Psoas muscle (tissue), 7 donors: ENCODE measurements at regions not wholly inside any gene's neighbourhood (a gene's known extent, or its start where the extent isn't known, plus 50 kb on each side); places are given as distances from the start of the nearest gene placed in this dataset.

Experiments used
- ATAC-seq, 4 donors: fragments of 200-7000 bp; cut with Tn5 transposase; one replicate each; pipeline ENCODE4 v1.9.1; 2020; ENCODE audit warnings: moderate library complexity in 3 of 4, mild to moderate bottlenecking in 2 of 4
- DNase-seq, 2 donors: peaks; one replicate each; pipeline ENCODE4 v3.0.0-alpha.2; 2020
- H3K27ac ChIP-seq: fragments of 200-600 bp; one replicate; pipeline ENCODE4 v1.8.0; 2022
- H3K27me3 ChIP-seq, 3 donors: fragments of 200-600 bp in 1 of 3; one replicate each; pipeline versions ENCODE4 v1.6.1 to v1.8.0; 2013 to 2022; ENCODE audit warnings: low read length in 2 of 3, mild to moderate bottlenecking in 2 of 3, moderate library complexity in 1 of 3; ENCODE audit not compliant: insufficient read depth in 3 of 3
- H3K36me3 ChIP-seq, 2 donors: fragments of 200-600 bp in 1 of 2; one replicate each; pipeline versions ENCODE4 v1.6.1 to v1.8.0; 2013 to 2022; ENCODE audit warnings: low read depth in 1 of 2, mild to moderate bottlenecking in 1 of 2, moderate library complexity in 1 of 2; ENCODE audit not compliant: insufficient read depth in 1 of 2
- H3K4me1 ChIP-seq: fragments of 200-600 bp; one replicate; pipeline ENCODE4 v1.8.0; 2022
- H3K4me3 ChIP-seq: fragments of 200-600 bp; one replicate; pipeline ENCODE4 v1.8.0; 2022; ENCODE audit warnings: mild to moderate bottlenecking
- H3K9me3 ChIP-seq: fragments of 200-600 bp; one replicate; pipeline ENCODE4 v1.8.0; 2022
- CTCF ChIP-seq: fragments of 200-600 bp; IDR thresholded peaks from one replicate; pipeline ENCODE4 v1.8.0; 2022; ENCODE audit warnings: antibody characterized with exemption
- WGBS, 3 donors: extraction: QIAGEN DNeasy Blood & Tissue Kit; methylation state at CpG; one replicate each; pipeline versions ENCODE4 v1.1.6 to v1.1.7; 2013; 5-methylcytosine and 5-hydroxymethylcytosine counted together
- intact Hi-C, 2 donors: fragments of 100-400 bp; cut with DNase I; formaldehyde crosslinking; loops; one replicate each; pipeline versions ENCODE4 v1.11.0 to v1.14.2; 2022
- donor health status: healthy with polysubstance abuse.
- donor health status: DM: no; HTN: no; CAD: no; lungs with moderate emphysema.
- donor health status: Bipolar disorder and iron deficiency.
- donor health status: healthy.
- donor health status: DM: yes; HTN: yes; CAD: no.
- donor health status: DM: no; HTN: no; CAD: no.
- donor health status: DM: yes; HTN: yes; CAD: no.

GRCh38 chr5:57094753-57095683 lies 78.8 kb upstream of the GPBP1 start:
- WGBS, 3 donors = 76 to 83% (median 76%) methylated on average over 10 of the region's 10 CpGs
- intact Hi-C loops = no loop called here

DNA sequence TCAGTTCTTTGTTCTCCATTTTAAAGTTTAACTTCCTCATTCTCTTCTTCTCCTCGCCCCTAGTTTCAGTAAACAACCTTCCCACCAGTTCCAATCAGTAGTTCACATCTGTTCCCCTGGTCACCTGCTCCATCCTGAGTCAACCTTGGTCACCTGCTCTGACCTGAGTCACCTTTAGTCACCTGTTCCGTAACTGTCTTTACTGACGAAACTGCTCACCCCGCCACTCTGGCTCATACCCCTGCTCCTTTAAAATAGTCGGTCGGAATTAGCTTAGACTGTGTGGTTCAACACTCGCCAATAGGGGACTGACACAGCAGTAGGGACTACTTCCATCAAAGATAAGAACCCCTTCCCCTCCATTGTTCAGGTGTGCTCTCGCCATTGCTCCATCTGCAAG lies 76.3 kb upstream of the GPBP1 start:
- no peaks in the 10 kb centered on the region for H3K36me3 ChIP-seq
- H3K9me3 ChIP-seq = no peaks in the 10 kb centered on the region
- intact Hi-C loops = no loop called here
- no peak for TF ChIP-seq CTCF
- DNase-seq (no peak), ATAC-seq (no peak)
- H3K27me3 ChIP-seq = no peaks in the 10 kb centered on the region
- no peak overlapping the region for H3K4me3 ChIP-seq
- 92 to 94% (median 93%) methylated on average over 8 of the region's 8 CpGs for WGBS, 3 donors
- H3K27ac ChIP-seq = no peak overlapping the region
- no peaks in the 10 kb centered on the region for H3K4me1 ChIP-seq

More at GRCh38 chr5:57094753-57095683, 78.8 kb upstream of the GPBP1 start:
- no peaks in the 10 kb centered on the region for H3K27me3 ChIP-seq
- no peak overlapping the region for H3K27ac ChIP-seq
- H3K4me1 ChIP-seq = no peaks in the 10 kb centered on the region
- TF ChIP-seq CTCF = no peak
- DNase-seq (no peak), ATAC-seq (no peak)
- no peaks in the 10 kb centered on the region for H3K36me3 ChIP-seq
- no peak overlapping the region for H3K4me3 ChIP-seq
- H3K9me3 ChIP-seq = no peaks in the 10 kb centered on the region

GRCh38 chr5:57102189-57102904 lies 71.5 kb upstream of the GPBP1 start:
- ATAC-seq (no peak), DNase-seq (no peak)
- H3K27me3 ChIP-seq = no peaks in the 10 kb centered on the region
- WGBS, 3 donors = 77 to 83% (median 83%) methylated on average over 8 of the region's 8 CpGs
- H3K9me3 ChIP-seq = no peaks in the 10 kb centered on the region
- intact Hi-C loops = no loop called here
- no peaks in the 10 kb centered on the region for H3K36me3 ChIP-seq
- H3K4me1 ChIP-seq = no peaks in the 10 kb centered on the region
- no peak overlapping the region for H3K27ac ChIP-seq
- TF ChIP-seq CTCF = no peak
- no peak overlapping the region for H3K4me3 ChIP-seq

DNA sequence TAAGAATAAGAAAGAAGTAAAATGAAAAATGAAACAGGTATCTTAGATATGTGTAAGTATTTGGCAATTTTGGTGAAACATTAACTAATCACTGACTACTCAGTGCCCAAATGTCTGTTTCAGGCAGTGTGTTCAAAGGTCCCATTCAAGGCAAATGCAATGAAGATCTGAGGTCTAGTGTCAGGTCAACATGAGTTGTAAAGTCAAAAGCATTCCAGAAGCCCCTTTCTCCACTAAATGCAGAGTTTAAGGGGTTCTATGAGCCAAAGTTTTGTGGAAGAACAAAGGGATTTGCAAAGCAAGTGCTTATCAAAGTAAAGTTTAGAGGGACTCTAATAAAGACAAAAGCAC lies 71.0 kb upstream of the GPBP1 start:
- DNase-seq (no peak), ATAC-seq (no peak)
- H3K4me1 ChIP-seq = no peaks in the 10 kb centered on the region
- no peaks in the 10 kb centered on the region for H3K36me3 ChIP-seq
- H3K9me3 ChIP-seq = no peaks in the 10 kb centered on the region
- H3K4me3 ChIP-seq = no peak overlapping the region
- H3K27ac ChIP-seq = no peak overlapping the region
- intact Hi-C loops = no loop called here
- no peaks in the 10 kb centered on the region for H3K27me3 ChIP-seq
- TF ChIP-seq CTCF = no peak
